ENCODE measurements at regions not wholly inside any gene's neighbourhood (a gene's known extent, or its start where the extent isn't known, plus 50 kb on each side); places are given as distances from the start of the nearest gene placed in this dataset.

DNA sequence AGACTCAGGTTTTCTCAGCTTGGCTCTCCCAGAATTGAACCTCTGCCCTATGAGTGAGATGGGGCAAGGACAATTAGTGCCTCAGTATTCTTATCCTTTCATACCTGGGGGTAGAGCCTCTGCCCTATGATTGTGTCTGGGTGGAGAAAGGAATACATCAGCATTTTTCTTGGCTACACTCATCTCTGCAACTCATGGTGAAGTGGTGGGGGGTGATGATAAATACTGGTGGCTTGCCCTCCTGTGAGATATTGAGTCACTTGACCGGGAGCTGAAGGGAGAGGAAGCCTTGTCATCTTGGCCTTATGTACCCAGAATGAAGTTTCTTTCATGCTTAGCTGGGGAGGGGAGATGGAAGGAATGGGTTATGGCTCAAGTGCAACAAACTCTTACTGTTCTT, 71.3 kb upstream of the ENOX2 start:
- no peaks in the 10 kb centered on the region for H3K36me3 ChIP-seq (ENCODE audit: low read length)
- H3K9ac ChIP-seq (ENCODE audit: low read length): no peak overlapping the region
- no peaks in the 10 kb centered on the region for H3K27me3 ChIP-seq (ENCODE audit: low read length)
- H2AFZ ChIP-seq (ENCODE audit: low read depth, low read length, severe bottlenecking): no peak overlapping the region
- TF ChIP-seq, protein P1, sequence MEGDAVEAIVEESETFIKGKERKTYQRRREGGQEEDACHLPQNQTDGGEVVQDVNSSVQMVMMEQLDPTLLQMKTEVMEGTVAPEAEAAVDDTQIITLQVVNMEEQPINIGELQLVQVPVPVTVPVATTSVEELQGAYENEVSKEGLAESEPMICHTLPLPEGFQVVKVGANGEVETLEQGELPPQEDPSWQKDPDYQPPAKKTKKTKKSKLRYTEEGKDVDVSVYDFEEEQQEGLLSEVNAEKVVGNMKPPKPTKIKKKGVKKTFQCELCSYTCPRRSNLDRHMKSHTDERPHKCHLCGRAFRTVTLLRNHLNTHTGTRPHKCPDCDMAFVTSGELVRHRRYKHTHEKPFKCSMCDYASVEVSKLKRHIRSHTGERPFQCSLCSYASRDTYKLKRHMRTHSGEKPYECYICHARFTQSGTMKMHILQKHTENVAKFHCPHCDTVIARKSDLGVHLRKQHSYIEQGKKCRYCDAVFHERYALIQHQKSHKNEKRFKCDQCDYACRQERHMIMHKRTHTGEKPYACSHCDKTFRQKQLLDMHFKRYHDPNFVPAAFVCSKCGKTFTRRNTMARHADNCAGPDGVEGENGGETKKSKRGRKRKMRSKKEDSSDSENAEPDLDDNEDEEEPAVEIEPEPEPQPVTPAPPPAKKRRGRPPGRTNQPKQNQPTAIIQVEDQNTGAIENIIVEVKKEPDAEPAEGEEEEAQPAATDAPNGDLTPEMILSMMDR (IDR thresholded peaks at IDR 0.05; ENCODE audit: insufficient read depth, low read length, poor library complexity, severe bottlenecking): no peak
- no peak for TF ChIP-seq EZH2phosphoT487 (conservative IDR thresholded peaks at IDR 0.05; ENCODE audit: low read length)
- no peak overlapping the region for H3K27ac ChIP-seq (ENCODE audit: low read depth, low read length)
- no peaks in the 10 kb centered on the region for H3F3A ChIP-seq (ENCODE audit: insufficient read depth)
- no peaks in the 10 kb centered on the region for H3K9me2 ChIP-seq (replicated peaks; ENCODE audit: insufficient read depth, low read length)
- H3K79me2 ChIP-seq (ENCODE audit: insufficient read depth, low read length): no peaks in the 10 kb centered on the region
- H3K4me3 ChIP-seq (ENCODE audit: insufficient read depth, low read length, poor library complexity, severe bottlenecking): no peak overlapping the region
- H4K20me1 ChIP-seq (ENCODE audit: low read depth, low read length): no peaks in the 10 kb centered on the region
- H3K4me2 ChIP-seq (ENCODE audit: low read depth, low read length, poor library complexity, severe bottlenecking): no peak overlapping the region
- H3K9me3 ChIP-seq (ENCODE audit: insufficient read depth, low read length): no peaks in the 10 kb centered on the region

DNA sequence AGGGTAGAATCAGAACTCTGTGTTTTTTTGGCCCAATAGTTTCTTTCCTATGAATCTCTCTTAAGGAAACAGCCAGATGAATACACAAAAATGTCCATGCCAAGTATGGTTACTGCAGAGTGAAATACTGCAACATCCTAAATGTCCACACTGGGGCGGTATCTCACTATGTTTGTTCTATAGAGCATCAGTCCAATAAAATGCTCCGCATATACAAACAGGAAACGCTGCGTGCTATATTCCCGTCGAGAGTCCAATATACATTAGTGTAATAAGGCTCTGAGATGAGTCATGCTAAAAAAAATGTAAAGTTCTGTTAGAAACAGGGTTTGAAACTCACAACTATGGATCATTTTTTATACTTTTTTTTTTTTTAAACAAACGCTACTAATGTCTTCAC, 72.9 kb upstream of the ENOX2 start:
- Histone ChIP-seq H3K4me3 (ENCODE audit: insufficient read depth, low read length, poor library complexity, severe bottlenecking) (no peak overlapping the region), H3K36me3 (ENCODE audit: low read length) (no peaks in the 10 kb centered on the region), H3F3A (ENCODE audit: insufficient read depth) (no peaks in the 10 kb centered on the region), H3K27me3 (ENCODE audit: low read length) (no peaks in the 10 kb centered on the region), H3K9ac (ENCODE audit: low read length) (no peak overlapping the region), H2AFZ (ENCODE audit: low read depth, low read length, severe bottlenecking) (no peak overlapping the region), H3K4me2 (ENCODE audit: low read depth, low read length, poor library complexity, severe bottlenecking) (no peak overlapping the region), H4K20me1 (ENCODE audit: low read depth, low read length) (no peaks in the 10 kb centered on the region), H3K79me2 (ENCODE audit: insufficient read depth, low read length) (no peaks in the 10 kb centered on the region), H3K9me2 (replicated peaks; ENCODE audit: insufficient read depth, low read length) (no peaks in the 10 kb centered on the region), H3K9me3 (ENCODE audit: insufficient read depth, low read length) (no peaks in the 10 kb centered on the region), H3K27ac (ENCODE audit: low read depth, low read length) (no peak overlapping the region)
- no peak for TF ChIP-seq EZH2phosphoT487 (conservative IDR thresholded peaks at IDR 0.05; ENCODE audit: low read length)
- TF ChIP-seq, protein P1 (IDR thresholded peaks at IDR 0.05; ENCODE audit: insufficient read depth, low read length, poor library complexity, severe bottlenecking): peak; percentile 23

DNA sequence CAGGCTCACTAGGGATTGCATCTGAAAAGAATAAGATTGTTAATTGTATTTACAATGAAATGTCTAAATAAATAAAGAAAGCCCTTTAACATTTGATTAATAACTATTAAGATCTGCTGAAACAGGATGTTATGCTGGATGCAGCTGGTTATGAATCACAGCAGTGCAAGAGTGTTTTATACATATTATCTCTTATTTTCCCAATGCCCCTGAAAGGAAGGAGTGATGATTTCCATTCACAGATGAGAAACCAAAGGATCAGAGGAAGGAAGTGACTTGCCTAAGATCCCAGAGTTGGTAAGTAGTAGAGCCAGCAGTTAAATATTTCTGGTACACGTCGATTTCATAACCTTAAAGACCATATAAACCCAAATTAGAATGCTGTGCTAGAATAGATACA, 76.3 kb upstream of the ARHGAP36 start:
- no peak overlapping the region for H3K4me2 ChIP-seq (ENCODE audit: low read depth, low read length, poor library complexity, severe bottlenecking)

More for the DNA sequence above, 76.3 kb upstream of the ARHGAP36 start:
- H4K20me1 ChIP-seq (ENCODE audit: low read depth, low read length): no peaks in the 10 kb centered on the region
- H3K27ac ChIP-seq (ENCODE audit: low read depth, low read length): no peak overlapping the region
- H2AFZ ChIP-seq (ENCODE audit: low read depth, low read length, severe bottlenecking): no peak overlapping the region
- no peaks in the 10 kb centered on the region for H3K9me2 ChIP-seq (replicated peaks; ENCODE audit: insufficient read depth, low read length)
- no peak overlapping the region for H3K4me3 ChIP-seq (ENCODE audit: insufficient read depth, low read length, poor library complexity, severe bottlenecking)
- H3F3A ChIP-seq (ENCODE audit: insufficient read depth): no peaks in the 10 kb centered on the region
- H3K9ac ChIP-seq (ENCODE audit: low read length): no peak overlapping the region
- TF ChIP-seq EZH2phosphoT487 (conservative IDR thresholded peaks at IDR 0.05; ENCODE audit: low read length): no peak
- TF ChIP-seq, protein P1 (IDR thresholded peaks at IDR 0.05; ENCODE audit: insufficient read depth, low read length, poor library complexity, severe bottlenecking): no peak
- H3K36me3 ChIP-seq (ENCODE audit: low read length): no peaks in the 10 kb centered on the region
- H3K27me3 ChIP-seq (ENCODE audit: low read length): no peaks in the 10 kb centered on the region
- no peaks in the 10 kb centered on the region for H3K79me2 ChIP-seq (ENCODE audit: insufficient read depth, low read length)
- no peaks in the 10 kb centered on the region for H3K9me3 ChIP-seq (ENCODE audit: insufficient read depth, low read length)
